GM13977 (cell line): ENCODE measurements at regions not wholly inside any gene's neighbourhood (a gene's known extent, or its start where the extent isn't known, plus 50 kb on each side); places are given as distances from the start of the nearest gene placed in this dataset.

Source experiments
- DNase-seq: peaks from one replicate; pipeline ENCODE4 v3.0.0; 2012; ENCODE audit warnings: low spot score
- CTCF ChIP-seq: IDR thresholded peaks from 2 replicates; pipeline ENCODE4 v1.5.1; 2012; ENCODE audit warnings: mild to moderate bottlenecking, control low read depth; ENCODE audit not compliant: insufficient read depth; ENCODE audit errors: extremely low read depth, missing control alignments
- in situ Hi-C: fragments of 300-500 bp; cut with MboI; formaldehyde crosslinking; loops from one replicate; pipeline ENCODE4 v1.12.0; 2022; ENCODE audit warnings: low sequenced_read_pairs, low pct_unique_long_range_greater_than_20kb, mixed read lengths, inconsistent platforms; ENCODE audit not compliant: unreplicated experiment

GRCh38 chr2:173652767-173653431, 298.2 kb downstream of the CDCA7 start:
- no peak for DNase-seq
- in situ Hi-C loops = no loop called here
- TF ChIP-seq CTCF = no peak

GRCh38 chr2:173653432-173653805, 298.7 kb downstream of the CDCA7 start:
- in situ Hi-C loops = no loop called here
- no peak for DNase-seq
- TF ChIP-seq CTCF = no peak

GRCh38 chr2:173654161-173654895, 299.7 kb downstream of the CDCA7 start:
- no peak for TF ChIP-seq CTCF
- in situ Hi-C loops = no loop called here
- DNase-seq = no peak

GRCh38 chr2:173654896-173655265, 300.2 kb downstream of the CDCA7 start:
- in situ Hi-C loops = no loop called here
- DNase-seq = no peak
- TF ChIP-seq CTCF = no peak

- no peak for DNase-seq
- in situ Hi-C loops = no loop called here
Observed at GRCh38 chr2:173656086-173656485, 301.4 kb downstream of the CDCA7 start.

More at GRCh38 chr2:173656086-173656485, 301.4 kb downstream of the CDCA7 start:
- no peak for TF ChIP-seq CTCF
